WTC11 (cell line): ENCODE measurements at regions not wholly inside any gene's neighbourhood (a gene's known extent, or its start where the extent isn't known, plus 50 kb on each side); places are given as distances from the start of the nearest gene placed in this dataset.

Experiments used
- ATAC-seq: fragments of 200-7000 bp; cut with Tn5 transposase; 2 replicates; pipeline ENCODE4 v1.10.0; 2021; ENCODE audit warnings: mild to moderate bottlenecking, moderate library complexity
- CTCF ChIA-PET: fragments of 300-600 bp; sonication (Branson Sonifier 250); formaldehyde crosslinking; loops from one replicate; lab custom pipeline; 2021; ENCODE audit warnings: antibody characterized with exemption; lab: Charles Lee
- POLR2A ChIA-PET: fragments of 350-600 bp; sonication (Branson Sonifier 250); formaldehyde crosslinking; loops from one replicate; lab custom pipeline; 2021; ENCODE audit warnings: antibody characterized with exemption; lab: Charles Lee
- DNase-seq: peaks from one replicate; pipeline ENCODE4 v3.0.0; 2021; ENCODE audit warnings: low spot score
- H3K27ac Mint-ChIP-seq: 2 replicates; pipeline ENCODE4 v1.8.0; 2021; ENCODE audit warnings: mixed read lengths
- H3K27me3 Mint-ChIP-seq: 2 replicates; pipeline ENCODE4 v1.8.0; 2021; ENCODE audit warnings: low read depth, mild to moderate bottlenecking, moderate library complexity, mixed read lengths
- H3K36me3 Mint-ChIP-seq: 2 replicates; pipeline ENCODE4 v1.8.0; 2021; ENCODE audit warnings: mixed read lengths
- H3K4me1 Mint-ChIP-seq: 2 replicates; pipeline ENCODE4 v1.8.0; 2022; ENCODE audit warnings: mixed read lengths
- H3K4me3 Mint-ChIP-seq: 2 replicates; pipeline ENCODE4 v1.8.0; 2021; ENCODE audit warnings: mild to moderate bottlenecking, moderate library complexity, mixed read lengths
- H3K9me3 Mint-ChIP-seq: 2 replicates; pipeline ENCODE4 v1.8.0; 2021; ENCODE audit warnings: mixed read lengths
- AFF4 ChIP-seq: sonication (generic); formaldehyde crosslinking; IDR thresholded peaks from 2 replicates; pipeline ENCODE4 v1.8.1; 2023; ENCODE audit warnings: mild to moderate bottlenecking, missing genetic modification reagents, borderline replicate concordance
- ATF1 ChIP-seq: sonication (generic); formaldehyde crosslinking; IDR thresholded peaks from 2 replicates; pipeline ENCODE4 v1.8.1; 2023; ENCODE audit warnings: mild to moderate bottlenecking, moderate library complexity, missing genetic modification reagents
- CREB1 ChIP-seq: sonication (generic); formaldehyde crosslinking; IDR thresholded peaks from 2 replicates; pipeline ENCODE4 v1.8.0; 2023; ENCODE audit warnings: mild to moderate bottlenecking, missing genetic modification reagents
- ERG ChIP-seq: fragments of 250-450 bp; sonication (Bioruptor Pico); IDR thresholded peaks from 2 replicates; pipeline ENCODE4 v1.8.0; 2021; ENCODE audit warnings: mild to moderate bottlenecking
- ETV6 ChIP-seq: sonication (generic); formaldehyde crosslinking; IDR thresholded peaks from 2 replicates; pipeline ENCODE4 v1.8.1; 2022; ENCODE audit warnings: mild to moderate bottlenecking, missing genetic modification reagents
- GABPB1 ChIP-seq: sonication (generic); formaldehyde crosslinking; IDR thresholded peaks from 2 replicates; pipeline ENCODE4 v1.8.1; 2023; ENCODE audit warnings: mild to moderate bottlenecking, missing genetic modification reagents
- HMGA2 ChIP-seq: fragments of 250-450 bp; sonication (Bioruptor Pico); IDR thresholded peaks from 2 replicates; pipeline ENCODE4 v1.4.0; 2021; ENCODE audit warnings: mild to moderate bottlenecking, moderate library complexity
- RELA ChIP-seq: sonication (generic); formaldehyde crosslinking; IDR thresholded peaks from 2 replicates; pipeline ENCODE4 v1.8.1; 2022; ENCODE audit warnings: missing genetic modification reagents, mild to moderate bottlenecking, borderline replicate concordance
- SMAD4 ChIP-seq: sonication (generic); formaldehyde crosslinking; IDR thresholded peaks from 2 replicates; pipeline ENCODE4 v1.8.0; 2022; ENCODE audit warnings: mild to moderate bottlenecking, missing genetic modification reagents
- TP53 ChIP-seq: sonication (generic); formaldehyde crosslinking; IDR thresholded peaks from 2 replicates; pipeline ENCODE4 v1.8.1; 2023; ENCODE audit warnings: mild to moderate bottlenecking, missing genetic modification reagents
- ZNF138 ChIP-seq: sonication (generic); formaldehyde crosslinking; conservative IDR thresholded peaks from 2 replicates; pipeline ENCODE4 v1.8.1; 2022; ENCODE audit warnings: mild to moderate bottlenecking, moderate library complexity, missing genetic modification reagents
- ZNF219 ChIP-seq: sonication (generic); formaldehyde crosslinking; IDR thresholded peaks from 2 replicates; pipeline ENCODE4 v1.8.0; 2023; ENCODE audit warnings: missing genetic modification reagents, mild to moderate bottlenecking, borderline replicate concordance
- ZNF317 ChIP-seq: sonication (generic); formaldehyde crosslinking; IDR thresholded peaks from 2 replicates; pipeline ENCODE4 v1.8.1; 2023; ENCODE audit warnings: low read depth, mild to moderate bottlenecking, moderate library complexity, missing genetic modification reagents, borderline replicate concordance
- ZNF396 ChIP-seq: fragments of 250-450 bp; sonication (Bioruptor Pico); IDR thresholded peaks from 2 replicates; pipeline ENCODE4 v1.8.0; 2021; ENCODE audit warnings: mild to moderate bottlenecking, moderate library complexity, borderline replicate concordance
- TF ChIP-seq, protein P1 (sequence below): fragments of 250-450 bp; sonication (Bioruptor Pico); conservative IDR thresholded peaks from 2 replicates; pipeline ENCODE4 v1.9.0; 2021; ENCODE audit warnings: mild to moderate bottlenecking
- TF ChIP-seq, protein P2 (sequence below): sonication (generic); formaldehyde crosslinking; IDR thresholded peaks from 2 replicates; pipeline ENCODE4 v1.8.1; 2022; ENCODE audit warnings: low read depth, missing genetic modification reagents, borderline replicate concordance
- TF ChIP-seq, protein P3 (sequence below): sonication (generic); formaldehyde crosslinking; IDR thresholded peaks from 2 replicates; pipeline ENCODE4 v1.8.0; 2022; ENCODE audit warnings: mild to moderate bottlenecking, missing genetic modification reagents

GRCh38 chr4:3364634-3365314 lies 72.0 kb downstream of the RGS12 start:
- H3K4me1 Mint-ChIP-seq, result peaks cover 15% of the 10 kb centered on the region

More at GRCh38 chr4:3364634-3365314, 72.0 kb downstream of the RGS12 start:
- Mint-ChIP-seq H3K9me3 (no peaks in the 10 kb centered on the region), H3K27ac (no peak overlapping the region), H3K27me3 (peaks cover 4% of the 10 kb centered on the region; the same call in 1 of the 2 replicates), H3K4me3 (no peak overlapping the region), H3K36me3 (no peaks in the 10 kb centered on the region)
- ChIA-PET POLR2A (no interaction called here), CTCF (interaction anchor here (0.6 to 1.0 kb wide), 3 partner anchors 70 to 150 kb away, joined by 3 to 4 read pairs (median 4); no protein-coding TSS in a partner anchor)
- no peak for DNase-seq
- TF ChIP-seq ATF1 (CRISPR knock-in tag) (no peak), HMGA2 (CRISPR knock-in tag) (no peak), ZNF396 (no peak), SMAD4 (CRISPR knock-in tag) (no peak), ZNF317 (no peak), ETV6 (CRISPR knock-in tag) (no peak), ZNF219 (CRISPR knock-in tag) (no peak), ERG (no peak), RELA (no peak), AFF4 (CRISPR knock-in tag) (no peak), ZNF138 (no peak), CREB1 (CRISPR knock-in tag) (no peak), TP53 (CRISPR knock-in tag) (no peak), GABPB1 (CRISPR knock-in tag) (no peak)
- TF ChIP-seq, protein P1, sequence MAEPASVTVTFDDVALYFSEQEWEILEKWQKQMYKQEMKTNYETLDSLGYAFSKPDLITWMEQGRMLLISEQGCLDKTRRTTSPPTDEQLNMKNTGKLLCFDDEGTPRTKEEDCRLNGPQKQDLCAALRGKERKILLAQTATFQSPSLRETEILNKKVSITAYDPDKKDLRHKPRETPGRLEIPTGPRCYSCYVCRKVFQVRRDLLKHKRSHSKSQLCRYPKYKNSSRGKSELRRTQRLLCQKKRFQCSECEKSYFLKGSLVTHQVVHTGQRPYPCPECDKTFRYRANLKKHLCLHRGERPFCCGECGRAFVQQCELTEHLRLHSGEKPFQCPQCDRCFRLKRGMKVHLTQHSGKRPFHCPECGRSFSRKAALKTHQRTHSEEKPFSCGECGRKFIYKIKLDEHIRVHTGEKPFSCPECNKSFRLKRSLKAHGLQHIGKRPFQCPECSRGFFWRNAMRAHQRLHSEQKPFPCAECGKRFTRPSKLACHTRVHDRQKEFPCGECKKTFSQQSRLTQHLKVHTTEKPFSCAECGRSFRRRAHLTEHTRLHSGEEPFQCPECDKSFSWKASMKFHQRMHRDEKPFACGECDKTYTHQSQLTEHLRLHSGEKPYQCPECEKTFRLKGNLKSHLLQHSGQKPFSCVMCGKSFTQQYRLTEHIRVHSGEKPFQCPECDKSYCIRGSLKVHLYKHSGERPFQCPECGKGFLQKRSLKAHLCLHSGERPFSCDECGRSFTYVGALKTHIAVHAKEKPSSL (CRISPR knock-in tag), result no peak
- TF ChIP-seq, protein P2, sequence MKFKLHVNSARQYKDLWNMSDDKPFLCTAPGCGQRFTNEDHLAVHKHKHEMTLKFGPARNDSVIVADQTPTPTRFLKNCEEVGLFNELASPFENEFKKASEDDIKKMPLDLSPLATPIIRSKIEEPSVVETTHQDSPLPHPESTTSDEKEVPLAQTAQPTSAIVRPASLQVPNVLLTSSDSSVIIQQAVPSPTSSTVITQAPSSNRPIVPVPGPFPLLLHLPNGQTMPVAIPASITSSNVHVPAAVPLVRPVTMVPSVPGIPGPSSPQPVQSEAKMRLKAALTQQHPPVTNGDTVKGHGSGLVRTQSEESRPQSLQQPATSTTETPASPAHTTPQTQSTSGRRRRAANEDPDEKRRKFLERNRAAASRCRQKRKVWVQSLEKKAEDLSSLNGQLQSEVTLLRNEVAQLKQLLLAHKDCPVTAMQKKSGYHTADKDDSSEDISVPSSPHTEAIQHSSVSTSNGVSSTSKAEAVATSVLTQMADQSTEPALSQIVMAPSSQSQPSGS, result no peak
- TF ChIP-seq, protein P3, sequence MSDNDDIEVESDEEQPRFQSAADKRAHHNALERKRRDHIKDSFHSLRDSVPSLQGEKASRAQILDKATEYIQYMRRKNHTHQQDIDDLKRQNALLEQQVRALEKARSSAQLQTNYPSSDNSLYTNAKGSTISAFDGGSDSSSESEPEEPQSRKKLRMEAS (CRISPR knock-in tag), result no peak
- ATAC-seq, result no peak
